AG09309 (cell line): ENCODE measurements at regions not wholly inside any gene's neighbourhood (a gene's known extent, or its start where the extent isn't known, plus 50 kb on each side); places are given as distances from the start of the nearest gene placed in this dataset.

Experiments
- DNase-seq: peaks from one replicate; pipeline ENCODE4 v3.0.0-alpha.2; 2010; ENCODE audit warnings: low read depth
- H3K4me3 ChIP-seq: 2 replicates; pipeline ENCODE4 v1.5.1; 2011; ENCODE audit warnings: mild to moderate bottlenecking, low read depth, low read length, moderate library complexity; ENCODE audit not compliant: control insufficient read depth
- TF ChIP-seq, protein P1 (sequence below): IDR thresholded peaks from 2 replicates; pipeline ENCODE4 v1.5.1; 2011; ENCODE audit warnings: mild to moderate bottlenecking, low read depth, low read length, inconsistent platforms; ENCODE audit not compliant: insufficient read depth, control insufficient read depth; ENCODE audit errors: missing control alignments

DNA sequence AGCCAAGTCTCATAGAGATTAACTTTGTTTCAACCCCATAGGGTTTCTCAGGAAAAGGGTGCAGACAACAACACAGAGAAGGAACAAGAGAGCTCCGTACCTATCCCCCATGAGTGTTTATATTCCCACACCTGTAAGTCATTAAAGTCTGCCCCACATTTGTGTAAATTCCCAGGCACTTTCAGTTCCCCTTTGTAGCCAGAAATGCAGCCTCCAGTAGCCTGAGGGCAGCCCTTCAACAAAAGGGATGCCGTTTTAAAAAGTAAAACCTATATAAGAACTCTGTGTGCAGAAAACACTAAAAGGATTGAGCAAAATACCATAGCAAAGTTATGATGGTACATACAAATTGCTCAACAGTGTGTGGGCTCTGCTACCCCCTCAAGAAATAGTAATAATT lies 59.7 kb upstream of the TMEM108 start:
- TF ChIP-seq, protein P1, sequence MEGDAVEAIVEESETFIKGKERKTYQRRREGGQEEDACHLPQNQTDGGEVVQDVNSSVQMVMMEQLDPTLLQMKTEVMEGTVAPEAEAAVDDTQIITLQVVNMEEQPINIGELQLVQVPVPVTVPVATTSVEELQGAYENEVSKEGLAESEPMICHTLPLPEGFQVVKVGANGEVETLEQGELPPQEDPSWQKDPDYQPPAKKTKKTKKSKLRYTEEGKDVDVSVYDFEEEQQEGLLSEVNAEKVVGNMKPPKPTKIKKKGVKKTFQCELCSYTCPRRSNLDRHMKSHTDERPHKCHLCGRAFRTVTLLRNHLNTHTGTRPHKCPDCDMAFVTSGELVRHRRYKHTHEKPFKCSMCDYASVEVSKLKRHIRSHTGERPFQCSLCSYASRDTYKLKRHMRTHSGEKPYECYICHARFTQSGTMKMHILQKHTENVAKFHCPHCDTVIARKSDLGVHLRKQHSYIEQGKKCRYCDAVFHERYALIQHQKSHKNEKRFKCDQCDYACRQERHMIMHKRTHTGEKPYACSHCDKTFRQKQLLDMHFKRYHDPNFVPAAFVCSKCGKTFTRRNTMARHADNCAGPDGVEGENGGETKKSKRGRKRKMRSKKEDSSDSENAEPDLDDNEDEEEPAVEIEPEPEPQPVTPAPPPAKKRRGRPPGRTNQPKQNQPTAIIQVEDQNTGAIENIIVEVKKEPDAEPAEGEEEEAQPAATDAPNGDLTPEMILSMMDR = no peak

DNA sequence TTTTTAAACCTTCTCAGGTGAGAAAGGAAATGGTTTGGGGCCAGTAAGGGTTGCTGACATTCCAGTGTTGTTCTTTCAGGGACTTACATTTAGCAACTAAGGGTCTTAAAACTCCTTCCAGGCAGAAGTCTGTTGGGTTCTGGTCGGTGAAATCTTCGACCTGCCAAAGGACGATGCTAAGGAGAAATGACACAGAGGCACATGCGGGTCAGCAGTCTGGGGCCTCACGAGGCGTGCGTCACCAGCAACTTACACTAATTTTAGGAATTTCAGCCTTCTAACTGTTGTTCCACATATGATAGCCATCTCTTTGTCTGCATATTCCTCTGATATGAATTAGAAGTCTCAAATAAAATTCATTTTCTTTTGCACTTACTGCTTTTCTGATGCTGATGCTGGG lies 64.1 kb upstream of the TMEM108 start:
- H3K4me3 ChIP-seq = no peak overlapping the region
- DNase-seq = no peak
- TF ChIP-seq, protein P1 = no peak

More for the DNA sequence above, 59.7 kb upstream of the TMEM108 start:
- H3K4me3 ChIP-seq = no peak overlapping the region
- DNase-seq = no peak

DNA sequence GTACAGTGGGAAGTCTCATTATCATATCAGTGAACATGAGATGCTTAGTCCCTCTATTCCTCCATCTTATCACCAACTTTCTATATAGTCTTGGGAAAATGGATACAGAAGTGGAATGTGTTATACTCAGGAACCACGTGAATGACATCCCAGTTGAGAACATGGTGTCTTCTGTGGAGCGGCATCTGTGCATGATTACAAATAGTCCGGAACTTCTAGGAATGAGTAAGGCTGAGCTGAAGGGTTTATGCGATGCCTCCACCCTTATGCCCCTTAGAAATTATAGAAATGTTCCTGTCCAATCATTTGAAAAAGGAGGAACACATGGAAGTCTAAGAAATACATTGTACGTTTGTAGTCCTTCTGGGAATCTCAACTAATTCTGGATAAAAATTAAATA lies 64.8 kb upstream of the TMEM108 start:
- no peak for DNase-seq
- TF ChIP-seq, protein P1 = no peak
- no peak overlapping the region for H3K4me3 ChIP-seq

DNA sequence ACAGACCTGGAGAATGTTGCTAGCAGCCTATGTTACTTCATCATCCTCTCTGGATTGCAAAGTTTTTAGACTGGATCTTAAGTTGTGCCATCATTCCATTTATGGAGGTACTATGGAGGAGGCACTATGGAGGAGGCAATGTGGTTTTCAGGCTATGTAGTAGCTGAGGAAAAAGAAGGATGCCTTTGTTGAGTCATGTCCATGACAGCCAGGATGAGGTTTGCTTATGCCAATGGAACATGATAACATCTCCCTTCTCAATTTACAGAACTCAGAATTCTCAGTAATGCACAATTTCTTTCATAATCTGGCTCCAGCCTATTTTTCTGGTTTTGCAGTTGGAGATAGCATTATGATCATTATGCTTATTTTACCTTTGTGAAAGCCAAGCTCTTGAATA lies 65.9 kb upstream of the TMEM108 start:
- DNase-seq = no peak
- no peak overlapping the region for H3K4me3 ChIP-seq
- TF ChIP-seq, protein P1 = no peak

DNA sequence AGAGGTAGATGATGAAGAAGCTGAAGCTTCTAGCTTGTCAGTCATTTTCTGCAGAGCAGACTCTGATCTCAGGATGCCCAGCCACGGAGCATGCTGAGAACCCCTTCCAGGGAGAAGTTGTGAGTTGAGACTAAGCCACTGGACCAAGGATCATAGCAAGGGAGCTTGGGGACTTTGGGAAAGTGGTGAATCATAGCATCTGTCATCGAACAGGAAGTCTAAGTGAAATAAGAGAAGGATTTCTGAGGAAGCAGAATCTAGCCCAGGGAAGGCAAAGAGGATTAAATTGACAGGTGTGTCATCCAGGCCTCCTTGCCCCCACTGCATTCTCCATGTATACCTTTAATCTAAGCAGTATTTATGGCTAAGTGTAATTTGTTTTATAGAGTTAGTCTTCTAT lies 71.8 kb upstream of the TMEM108 start:
- TF ChIP-seq, protein P1 = no peak
- no peak for DNase-seq
- H3K4me3 ChIP-seq = no peak overlapping the region

DNA sequence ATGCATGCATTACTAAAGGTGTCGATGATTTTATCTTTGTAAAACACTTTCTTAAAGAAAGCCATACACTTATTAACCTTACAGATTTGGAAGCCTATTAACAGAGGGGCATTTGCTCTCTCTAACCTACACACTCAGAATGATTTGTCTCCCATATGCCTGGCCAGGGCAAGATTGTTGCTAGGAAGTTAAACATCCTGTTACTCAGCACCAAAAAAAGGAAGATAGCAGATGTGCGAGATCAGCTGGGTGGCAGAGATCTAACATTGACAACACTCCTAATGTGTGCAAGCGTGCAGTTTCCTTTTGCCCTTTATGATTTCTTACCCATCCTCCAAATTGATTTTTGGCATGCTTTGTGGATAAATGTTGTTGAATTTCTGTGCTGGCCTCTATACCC lies 73.9 kb upstream of the TMEM108 start:
- TF ChIP-seq, protein P1 = no peak
- no peak overlapping the region for H3K4me3 ChIP-seq
- no peak for DNase-seq

DNA sequence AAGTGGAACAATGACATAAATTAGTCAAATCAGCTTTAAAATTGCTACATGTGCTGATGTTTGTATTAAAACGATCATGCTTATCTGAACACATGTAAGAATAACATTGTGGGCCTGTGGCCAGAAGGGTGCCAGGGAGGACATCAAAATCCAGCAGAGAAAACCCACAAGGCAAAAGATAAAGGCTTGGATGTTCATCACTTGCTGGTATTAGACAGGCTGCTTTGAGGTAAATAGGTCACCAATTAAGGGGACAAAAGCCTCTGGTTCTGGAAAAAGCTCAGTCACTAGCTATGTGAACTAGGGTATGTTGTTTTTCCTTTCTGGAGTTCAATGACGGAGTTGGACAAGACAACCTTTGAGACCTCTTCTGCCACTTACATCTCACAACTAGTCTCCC lies 74.4 kb upstream of the TMEM108 start:
- TF ChIP-seq, protein P1 = no peak
- H3K4me3 ChIP-seq = no peak overlapping the region
- no peak for DNase-seq
